ENCODE measurements at regions not wholly inside any gene's neighbourhood (a gene's known extent, or its start where the extent isn't known, plus 50 kb on each side); places are given as distances from the start of the nearest gene placed in this dataset.

DNA sequence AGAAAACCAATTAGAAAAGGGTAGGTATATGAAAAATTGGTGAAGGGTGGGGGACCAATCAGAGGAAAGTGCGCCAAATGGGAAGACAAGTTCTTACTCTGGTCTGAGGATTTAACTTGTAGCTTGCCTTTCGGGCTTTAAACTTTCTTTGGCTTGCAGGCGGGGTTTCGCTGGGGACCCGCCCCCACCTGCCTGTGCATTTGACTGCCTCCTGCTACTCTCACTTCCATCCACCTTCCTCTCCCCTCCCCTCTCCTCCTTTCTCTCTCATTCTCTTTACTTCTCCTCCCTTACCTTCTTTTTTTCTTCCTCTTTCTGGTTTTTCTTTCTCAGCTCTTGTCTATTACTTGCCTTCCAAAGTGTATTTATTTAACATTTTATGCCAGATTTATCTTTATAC, 278.8 kb downstream of the DNAJB9 start:
- DNase-seq (ENCODE audit: low read depth): no peak
- no peak overlapping the region for H3K4me3 ChIP-seq (ENCODE audit: low read depth, low read length)
- TF ChIP-seq, protein P1, sequence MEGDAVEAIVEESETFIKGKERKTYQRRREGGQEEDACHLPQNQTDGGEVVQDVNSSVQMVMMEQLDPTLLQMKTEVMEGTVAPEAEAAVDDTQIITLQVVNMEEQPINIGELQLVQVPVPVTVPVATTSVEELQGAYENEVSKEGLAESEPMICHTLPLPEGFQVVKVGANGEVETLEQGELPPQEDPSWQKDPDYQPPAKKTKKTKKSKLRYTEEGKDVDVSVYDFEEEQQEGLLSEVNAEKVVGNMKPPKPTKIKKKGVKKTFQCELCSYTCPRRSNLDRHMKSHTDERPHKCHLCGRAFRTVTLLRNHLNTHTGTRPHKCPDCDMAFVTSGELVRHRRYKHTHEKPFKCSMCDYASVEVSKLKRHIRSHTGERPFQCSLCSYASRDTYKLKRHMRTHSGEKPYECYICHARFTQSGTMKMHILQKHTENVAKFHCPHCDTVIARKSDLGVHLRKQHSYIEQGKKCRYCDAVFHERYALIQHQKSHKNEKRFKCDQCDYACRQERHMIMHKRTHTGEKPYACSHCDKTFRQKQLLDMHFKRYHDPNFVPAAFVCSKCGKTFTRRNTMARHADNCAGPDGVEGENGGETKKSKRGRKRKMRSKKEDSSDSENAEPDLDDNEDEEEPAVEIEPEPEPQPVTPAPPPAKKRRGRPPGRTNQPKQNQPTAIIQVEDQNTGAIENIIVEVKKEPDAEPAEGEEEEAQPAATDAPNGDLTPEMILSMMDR (IDR thresholded peaks at IDR 0.05; ENCODE audit: insufficient read depth, low read depth, low read length): no peak

DNA sequence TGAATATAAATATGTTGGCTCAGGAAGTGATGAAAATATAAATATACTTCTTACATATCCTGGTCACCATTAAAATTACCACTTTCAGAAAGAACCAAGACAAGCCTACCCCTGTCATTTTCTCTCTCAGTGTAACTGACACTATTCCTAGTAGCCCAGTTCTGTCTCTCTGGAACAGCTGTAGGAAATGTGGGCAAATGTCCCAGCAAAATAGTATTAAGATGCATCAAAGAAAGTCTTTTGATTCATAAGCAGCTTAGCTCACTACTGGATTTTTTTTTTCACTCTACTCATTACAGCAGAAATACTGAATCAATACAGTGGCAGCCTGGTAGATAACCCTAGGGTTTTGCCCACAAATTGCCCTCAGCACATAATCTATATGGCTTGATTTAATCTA, 290.9 kb downstream of the DNAJB9 start:
- no peak for DNase-seq (ENCODE audit: low read depth)
- TF ChIP-seq, protein P1 (IDR thresholded peaks at IDR 0.05; ENCODE audit: insufficient read depth, low read depth, low read length): no peak

DNA sequence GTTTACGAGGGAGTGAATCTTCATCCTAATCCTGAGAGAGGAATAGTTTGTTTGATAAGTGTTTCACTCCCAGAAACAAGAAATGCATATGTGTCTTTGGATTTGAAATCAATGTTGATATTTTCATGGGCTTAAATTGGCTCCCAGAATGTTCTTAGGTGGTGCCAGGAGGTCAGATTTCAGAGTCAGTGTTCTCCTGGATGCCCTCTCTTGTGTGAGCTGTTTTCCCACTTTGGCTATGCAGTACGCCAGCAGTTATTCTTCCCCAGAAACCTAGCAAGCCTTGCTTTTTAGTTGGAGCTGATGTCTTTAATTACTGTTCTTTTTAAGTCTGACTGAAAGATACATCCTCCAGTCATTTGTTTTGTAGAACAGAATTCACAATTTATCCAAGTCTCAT, 291.4 kb downstream of the DNAJB9 start:
- no peak overlapping the region for H3K4me3 ChIP-seq (ENCODE audit: low read depth, low read length)
- TF ChIP-seq, protein P1 (IDR thresholded peaks at IDR 0.05; ENCODE audit: insufficient read depth, low read depth, low read length): no peak
- DNase-seq (ENCODE audit: low read depth): no peak

More for the DNA sequence above, 290.9 kb downstream of the DNAJB9 start:
- H3K4me3 ChIP-seq (ENCODE audit: low read depth, low read length): no peak overlapping the region

DNA sequence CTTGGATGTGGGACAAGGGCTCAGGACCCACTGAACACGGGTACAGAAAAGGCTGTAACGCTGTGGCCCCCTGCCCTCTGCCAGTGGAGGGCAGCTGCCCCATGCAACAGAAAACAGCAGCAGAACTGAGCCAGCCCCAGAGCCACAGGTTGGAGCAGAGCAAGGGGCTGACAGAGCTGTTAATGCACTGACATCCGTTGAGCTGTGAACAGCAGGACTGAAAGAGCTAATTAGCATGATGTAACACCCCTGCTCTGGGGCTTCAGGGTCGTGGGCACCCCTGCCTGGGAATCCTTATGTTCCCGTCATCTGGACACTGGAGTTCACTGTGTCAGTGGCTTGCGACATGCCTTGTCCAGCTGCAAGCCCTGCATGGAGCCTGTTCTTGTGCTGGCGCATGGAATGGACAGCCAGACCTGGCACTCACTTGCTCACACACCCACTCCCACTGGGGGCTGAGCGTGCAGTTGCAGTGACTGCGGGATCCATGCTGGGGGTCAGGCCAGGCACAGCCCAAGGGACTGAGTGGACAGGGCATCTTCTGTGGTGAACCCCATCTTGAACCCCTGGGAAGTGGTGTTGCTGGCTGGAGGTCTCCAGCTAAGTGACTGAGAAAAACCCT, 293.7 kb downstream of the DNAJB9 start:
- TF ChIP-seq, protein P1 (IDR thresholded peaks at IDR 0.05; ENCODE audit: insufficient read depth, low read depth, low read length): no peak
- H3K4me3 ChIP-seq (ENCODE audit: low read depth, low read length): no peak overlapping the region
- no peak for DNase-seq (ENCODE audit: low read depth)

DNA sequence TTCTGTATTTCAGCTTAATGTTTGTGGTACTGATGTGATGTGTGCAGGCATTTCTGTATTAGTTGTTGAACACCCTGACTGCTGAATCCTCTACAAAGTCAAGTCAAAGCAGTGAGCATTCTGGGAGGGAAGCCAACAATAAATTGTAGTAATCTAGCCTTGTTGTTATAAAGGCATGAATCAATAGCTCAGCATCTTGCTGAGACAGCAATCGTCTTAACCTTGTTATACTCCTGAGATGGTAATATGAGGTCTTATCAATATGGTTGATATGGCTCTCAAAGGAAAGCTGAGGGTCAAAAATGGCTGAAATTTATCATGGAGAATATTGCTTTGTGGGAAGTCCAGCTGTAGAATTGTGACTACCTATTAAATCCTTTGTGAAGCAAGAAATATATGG, 299.4 kb downstream of the DNAJB9 start:
- DNase-seq (ENCODE audit: low read depth): no peak
- TF ChIP-seq, protein P1 (IDR thresholded peaks at IDR 0.05; ENCODE audit: insufficient read depth, low read depth, low read length): no peak
- H3K4me3 ChIP-seq (ENCODE audit: low read depth, low read length): no peak overlapping the region

DNA sequence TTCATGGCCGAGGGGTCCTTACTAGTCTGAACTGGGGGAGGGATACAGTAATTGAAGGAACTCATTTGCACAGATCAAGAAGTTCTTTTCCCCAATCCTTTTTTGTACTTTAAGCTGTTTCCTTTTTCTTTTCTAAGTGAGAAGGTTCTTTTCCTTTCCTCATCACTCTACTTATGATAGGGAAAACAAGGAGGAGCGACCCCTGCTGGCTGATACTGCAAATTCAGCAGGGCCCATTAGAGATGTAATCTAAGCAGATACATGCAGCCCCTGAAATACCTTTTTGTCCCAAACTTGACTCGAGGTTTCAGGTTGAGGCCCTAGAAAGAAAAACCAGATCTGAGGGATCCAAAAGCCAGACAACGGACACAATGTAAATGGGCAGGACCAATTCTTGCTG, 305.5 kb downstream of the DNAJB9 start:
- H3K4me3 ChIP-seq (ENCODE audit: low read depth, low read length): no peak overlapping the region
- TF ChIP-seq, protein P1 (IDR thresholded peaks at IDR 0.05; ENCODE audit: insufficient read depth, low read depth, low read length): peak; percentile 41
- DNase-seq (ENCODE audit: low read depth): peak; percentile 26

DNA sequence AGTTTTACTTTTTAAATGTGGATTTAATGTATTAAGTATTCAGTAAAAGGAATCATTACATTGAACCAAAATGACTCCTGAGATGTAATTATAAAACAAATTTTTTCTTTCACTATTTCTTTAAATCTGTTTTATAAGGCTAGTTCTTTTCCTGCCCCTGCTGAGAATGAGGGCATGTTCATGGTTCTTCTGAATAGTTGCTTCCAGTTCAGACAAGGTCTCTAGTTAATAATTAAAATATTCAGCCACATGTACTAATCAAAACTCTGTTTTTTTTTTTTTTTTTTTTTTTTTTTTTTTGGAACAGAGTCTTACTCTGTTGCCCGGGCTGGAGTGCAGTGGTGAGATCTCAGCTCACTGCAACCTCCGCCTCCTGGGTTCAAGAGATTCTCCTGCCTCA, 321.2 kb downstream of the DNAJB9 start:
- no peak for DNase-seq (ENCODE audit: low read depth)
- TF ChIP-seq, protein P1 (IDR thresholded peaks at IDR 0.05; ENCODE audit: insufficient read depth, low read depth, low read length): no peak
- no peak overlapping the region for H3K4me3 ChIP-seq (ENCODE audit: low read depth, low read length)
